ENCODE measurements at regions not wholly inside any gene's neighbourhood (a gene's known extent, or its start where the extent isn't known, plus 50 kb on each side); places are given as distances from the start of the nearest gene placed in this dataset.

DNA sequence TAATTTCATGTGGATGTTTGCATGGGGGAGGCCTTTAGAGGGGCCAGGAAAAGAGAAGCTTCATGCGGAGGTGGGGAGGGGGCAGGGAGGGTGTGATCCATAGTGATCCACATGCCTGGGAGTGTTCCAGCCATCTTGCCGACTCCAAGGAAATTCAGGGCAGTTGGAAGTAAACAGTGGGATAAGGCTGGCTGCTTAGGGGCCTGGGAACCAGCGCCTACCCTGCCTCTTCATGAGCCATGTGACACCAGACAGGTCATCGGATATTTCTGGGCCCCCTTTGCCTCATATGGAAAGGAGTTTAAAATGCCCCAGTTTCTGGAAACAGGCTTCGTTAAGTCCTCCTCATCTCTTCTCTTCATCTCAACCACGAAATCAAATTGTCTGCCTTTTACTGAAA, 983.2 kb downstream of the BCL11B start:
- DNase-seq (ENCODE audit: low spot score in 2 of 2) (no peak), ATAC-seq (replicated peaks; ENCODE audit: extremely low read depth, poor library complexity, severe bottlenecking) (no peak)
- no peaks in the 10 kb centered on the region for H3K9me3 Mint-ChIP-seq
- H3K4me1 Mint-ChIP-seq, result peaks cover 11% of the 10 kb centered on the region
- H3K27me3 Mint-ChIP-seq, result no peaks in the 10 kb centered on the region
- H3K36me3 Mint-ChIP-seq (ENCODE audit: insufficient read depth), result no peaks in the 10 kb centered on the region
- no peak overlapping the region for H3K4me3 Mint-ChIP-seq
- H3K27ac Mint-ChIP-seq (ENCODE audit: low read depth), result no peak overlapping the region

- peaks cover 5% of the 10 kb centered on the region for H3K4me1 Mint-ChIP-seq
- H3K36me3 Mint-ChIP-seq (ENCODE audit: insufficient read depth), result no peaks in the 10 kb centered on the region
- H3K4me3 Mint-ChIP-seq, result no peak overlapping the region
- H3K27ac Mint-ChIP-seq (ENCODE audit: low read depth), result no peak overlapping the region
- no peak for DNase-seq (ENCODE audit: low spot score in 2 of 2)
- H3K27me3 Mint-ChIP-seq, result no peaks in the 10 kb centered on the region
- no peak for ATAC-seq (replicated peaks; ENCODE audit: extremely low read depth, poor library complexity, severe bottlenecking)
- H3K9me3 Mint-ChIP-seq, result no peaks in the 10 kb centered on the region
Measured at GRCh38 chr14:98290596-98290995, 981.4 kb downstream of the BCL11B start.

DNA sequence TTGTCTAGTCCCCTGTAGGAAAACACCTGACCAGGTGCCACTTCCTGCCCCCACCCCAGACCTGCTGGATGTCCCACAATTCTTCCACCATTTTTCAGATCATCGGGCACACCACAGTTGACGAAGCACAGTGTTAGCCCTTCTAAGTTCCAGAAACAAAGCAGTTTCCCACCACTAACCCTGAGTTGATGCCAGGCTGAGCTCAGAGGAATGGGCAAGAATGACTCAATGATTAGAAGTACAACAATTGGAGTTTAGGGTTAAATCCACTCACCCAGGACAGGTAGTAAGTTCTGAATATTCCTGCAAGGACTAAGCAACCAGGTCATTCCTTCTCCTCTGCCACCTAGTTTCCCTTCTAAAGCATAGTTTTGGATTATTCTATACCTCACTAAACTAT, 979.8 kb downstream of the BCL11B start:
- DNase-seq (ENCODE audit: low spot score in 2 of 2), result no peak
- H3K9me3 Mint-ChIP-seq, result no peaks in the 10 kb centered on the region
- no peak for ATAC-seq (replicated peaks; ENCODE audit: extremely low read depth, poor library complexity, severe bottlenecking)
- H3K27ac Mint-ChIP-seq (ENCODE audit: low read depth), result no peak overlapping the region
- H3K36me3 Mint-ChIP-seq (ENCODE audit: insufficient read depth), result no peaks in the 10 kb centered on the region
- no peaks in the 10 kb centered on the region for H3K27me3 Mint-ChIP-seq
- no peak overlapping the region for H3K4me3 Mint-ChIP-seq
- peaks cover 5% of the 10 kb centered on the region for H3K4me1 Mint-ChIP-seq

GRCh38 chr14:98293576-98293975, 978.4 kb downstream of the BCL11B start:
- no peaks in the 10 kb centered on the region for H3K36me3 Mint-ChIP-seq (ENCODE audit: insufficient read depth)
- no peak overlapping the region for H3K4me3 Mint-ChIP-seq
- no peak overlapping the region for H3K27ac Mint-ChIP-seq (ENCODE audit: low read depth)
- H3K4me1 Mint-ChIP-seq, result peaks cover 5% of the 10 kb centered on the region
- no peaks in the 10 kb centered on the region for H3K27me3 Mint-ChIP-seq
- DNase-seq (ENCODE audit: low spot score in 2 of 2), result no peak
- no peak for ATAC-seq (replicated peaks; ENCODE audit: extremely low read depth, poor library complexity, severe bottlenecking)
- no peaks in the 10 kb centered on the region for H3K9me3 Mint-ChIP-seq

- ATAC-seq (replicated peaks; ENCODE audit: extremely low read depth, poor library complexity, severe bottlenecking), result no peak
- Mint-ChIP-seq H3K27ac (ENCODE audit: low read depth) (no peak overlapping the region), H3K4me1 (peaks cover 5% of the 10 kb centered on the region), H3K4me3 (no peak overlapping the region), H3K27me3 (no peaks in the 10 kb centered on the region), H3K9me3 (no peaks in the 10 kb centered on the region), H3K36me3 (ENCODE audit: insufficient read depth) (no peaks in the 10 kb centered on the region)
- no peak for DNase-seq (ENCODE audit: low spot score in 2 of 2)
Measured at GRCh38 chr14:98296895-98297294, 975.1 kb downstream of the BCL11B start.

DNA sequence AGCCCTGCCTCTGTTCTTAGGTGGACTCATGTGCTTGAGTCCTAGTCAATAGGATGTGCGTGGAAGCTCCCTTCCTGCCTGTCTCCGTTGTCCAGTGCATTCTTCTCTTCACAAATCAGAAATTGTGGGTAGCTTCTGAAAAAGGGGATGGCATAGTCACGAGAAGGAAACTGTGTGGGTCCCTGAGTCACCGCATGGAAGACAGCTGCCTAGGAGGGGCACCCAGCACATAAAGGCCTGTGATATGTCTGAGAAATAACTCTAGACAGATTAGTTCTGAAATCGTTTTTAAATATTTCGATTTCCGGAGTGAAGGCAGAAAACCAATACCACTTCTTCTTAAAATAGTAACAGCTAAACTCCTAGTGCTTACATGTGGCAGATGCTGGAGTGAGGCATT, 974.4 kb downstream of the BCL11B start:
- Mint-ChIP-seq H3K36me3 (ENCODE audit: insufficient read depth) (no peaks in the 10 kb centered on the region), H3K9me3 (no peaks in the 10 kb centered on the region), H3K4me1 (no peaks in the 10 kb centered on the region), H3K4me3 (no peak overlapping the region), H3K27ac (ENCODE audit: low read depth) (no peak overlapping the region), H3K27me3 (no peaks in the 10 kb centered on the region)
- ATAC-seq (replicated peaks; ENCODE audit: extremely low read depth, poor library complexity, severe bottlenecking) (no peak), DNase-seq (ENCODE audit: low spot score in 2 of 2) (no peak)

DNA sequence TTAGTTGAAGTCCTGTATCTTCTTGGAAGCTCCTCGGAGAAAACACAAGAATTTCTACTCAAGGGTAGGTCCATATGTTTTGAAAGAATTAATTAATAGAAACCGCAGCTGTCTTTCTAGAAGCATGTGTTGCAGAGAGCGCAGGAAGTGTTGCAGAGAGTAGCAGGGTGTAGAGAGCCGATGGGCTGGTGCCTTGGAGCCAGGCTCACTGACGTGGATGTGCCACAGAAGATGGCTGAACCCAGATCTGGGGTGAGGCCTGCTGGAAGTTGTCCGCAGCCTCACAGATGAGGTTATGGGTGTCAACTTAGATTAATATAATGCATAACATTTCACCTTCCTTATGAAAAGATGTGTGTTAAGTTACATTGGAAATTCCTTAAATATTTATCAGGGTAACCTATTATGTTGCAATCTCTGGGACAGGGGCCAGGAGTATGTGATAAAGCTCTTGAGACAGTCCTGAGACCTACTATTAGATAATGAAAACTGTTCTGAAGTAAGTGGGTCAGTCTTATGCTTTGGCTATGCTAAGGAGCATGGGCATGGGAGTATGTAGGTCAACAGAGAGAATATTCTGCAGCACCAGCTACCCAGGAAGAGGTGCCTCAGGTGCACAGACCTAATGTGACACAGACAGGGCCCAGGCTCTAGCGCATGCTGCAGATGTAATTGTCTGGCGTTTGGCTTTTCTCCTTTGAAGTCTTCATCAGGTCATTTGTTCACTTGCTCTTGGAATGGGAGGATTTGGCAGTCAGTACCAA, 973.3 kb downstream of the BCL11B start:
- no peak for DNase-seq (ENCODE audit: low spot score in 2 of 2)
- ATAC-seq (replicated peaks; ENCODE audit: extremely low read depth, poor library complexity, severe bottlenecking), result no peak
- Mint-ChIP-seq H3K4me3 (no peak overlapping the region), H3K27ac (ENCODE audit: low read depth) (no peak overlapping the region), H3K36me3 (ENCODE audit: insufficient read depth) (no peaks in the 10 kb centered on the region), H3K4me1 (no peaks in the 10 kb centered on the region), H3K27me3 (no peaks in the 10 kb centered on the region), H3K9me3 (no peaks in the 10 kb centered on the region)

DNA sequence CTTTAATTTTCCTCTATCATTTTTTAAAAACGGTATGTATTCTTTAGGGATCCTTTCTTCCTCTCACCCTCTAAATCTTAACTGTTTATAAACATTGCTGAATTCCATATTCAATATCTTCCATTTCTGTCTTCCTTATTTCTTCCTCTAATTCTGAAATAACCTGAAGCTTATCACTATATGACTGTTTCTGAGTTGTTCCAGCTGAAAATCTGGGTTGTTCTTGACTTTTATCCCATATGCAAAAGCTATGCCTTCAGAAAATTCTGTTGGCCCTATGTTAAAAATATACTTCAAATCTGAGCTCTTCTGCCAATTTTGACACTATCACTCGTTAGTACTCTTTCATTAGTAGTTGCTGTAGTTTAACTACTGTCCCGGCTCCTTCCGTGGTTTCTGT, 970.3 kb downstream of the BCL11B start:
- H3K36me3 Mint-ChIP-seq (ENCODE audit: insufficient read depth), result no peaks in the 10 kb centered on the region
- no peaks in the 10 kb centered on the region for H3K4me1 Mint-ChIP-seq

DNA sequence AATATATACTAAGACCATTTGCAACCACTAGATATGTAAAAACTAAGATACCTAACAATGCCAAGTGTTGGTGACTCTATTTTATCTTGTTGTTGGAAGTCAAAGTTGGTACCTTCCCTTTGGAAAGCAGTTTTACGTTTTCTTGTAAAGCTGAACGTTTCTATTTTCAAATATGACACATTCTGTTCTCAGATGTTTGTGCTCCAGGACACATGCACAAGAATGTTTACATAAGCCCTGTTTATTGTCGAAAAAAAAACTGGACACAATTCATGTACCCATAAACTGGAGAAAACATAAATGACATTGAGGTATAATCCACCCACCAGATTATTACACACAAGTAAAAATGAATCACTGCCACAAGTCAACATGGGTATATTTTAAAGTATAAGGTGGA, 967.4 kb downstream of the BCL11B start:
- DNase-seq (ENCODE audit: low spot score in 2 of 2) (no peak), ATAC-seq (replicated peaks; ENCODE audit: extremely low read depth, poor library complexity, severe bottlenecking) (no peak)
- Mint-ChIP-seq H3K4me1 (no peaks in the 10 kb centered on the region), H3K27me3 (no peaks in the 10 kb centered on the region), H3K4me3 (no peak overlapping the region), H3K36me3 (ENCODE audit: insufficient read depth) (no peaks in the 10 kb centered on the region), H3K27ac (ENCODE audit: low read depth) (no peak overlapping the region), H3K9me3 (no peaks in the 10 kb centered on the region)

More for the DNA sequence above, 970.3 kb downstream of the BCL11B start:
- no peak overlapping the region for H3K4me3 Mint-ChIP-seq
- DNase-seq (ENCODE audit: low spot score in 2 of 2) (no peak), ATAC-seq (replicated peaks; ENCODE audit: extremely low read depth, poor library complexity, severe bottlenecking) (no peak)
- no peaks in the 10 kb centered on the region for H3K9me3 Mint-ChIP-seq
- H3K27ac Mint-ChIP-seq (ENCODE audit: low read depth), result no peak overlapping the region
- H3K27me3 Mint-ChIP-seq, result no peaks in the 10 kb centered on the region

DNA sequence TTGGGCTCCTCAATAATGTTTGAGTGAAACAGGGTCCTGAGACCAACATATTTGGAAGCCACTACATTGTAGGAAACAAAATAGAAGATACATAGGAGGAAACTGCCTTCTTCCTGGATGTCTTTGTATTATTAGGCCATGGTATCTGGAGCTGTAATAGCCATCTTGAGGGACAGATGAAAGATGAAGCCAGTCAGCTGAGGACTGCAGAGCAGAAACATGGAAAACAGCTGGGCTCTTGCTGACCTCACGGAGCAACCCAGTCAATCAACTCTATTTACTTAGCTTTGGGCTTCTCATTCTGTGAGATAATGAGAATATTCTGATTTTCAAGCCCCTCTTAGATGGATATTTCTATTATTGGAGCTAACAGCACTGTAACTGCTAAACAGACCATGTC, 962.4 kb downstream of the BCL11B start:
- no peaks in the 10 kb centered on the region for H3K36me3 Mint-ChIP-seq (ENCODE audit: insufficient read depth)
- H3K9me3 Mint-ChIP-seq, result no peaks in the 10 kb centered on the region
- ATAC-seq (replicated peaks; ENCODE audit: extremely low read depth, poor library complexity, severe bottlenecking) (no peak), DNase-seq (ENCODE audit: low spot score in 2 of 2) (no peak)
- H3K4me3 Mint-ChIP-seq, result no peak overlapping the region
- no peak overlapping the region for H3K27ac Mint-ChIP-seq (ENCODE audit: low read depth)
- H3K27me3 Mint-ChIP-seq, result no peaks in the 10 kb centered on the region
- no peaks in the 10 kb centered on the region for H3K4me1 Mint-ChIP-seq

GRCh38 chr14:98312006-98312405, 960.0 kb downstream of the BCL11B start:
- no peaks in the 10 kb centered on the region for H3K27me3 Mint-ChIP-seq
- no peaks in the 10 kb centered on the region for H3K36me3 Mint-ChIP-seq (ENCODE audit: insufficient read depth)
- H3K4me3 Mint-ChIP-seq, result no peak overlapping the region
- no peak overlapping the region for H3K27ac Mint-ChIP-seq (ENCODE audit: low read depth)
- H3K9me3 Mint-ChIP-seq, result no peaks in the 10 kb centered on the region
- H3K4me1 Mint-ChIP-seq, result no peaks in the 10 kb centered on the region
- DNase-seq (ENCODE audit: low spot score in 2 of 2), result no peak
- no peak for ATAC-seq (replicated peaks; ENCODE audit: extremely low read depth, poor library complexity, severe bottlenecking)

DNA sequence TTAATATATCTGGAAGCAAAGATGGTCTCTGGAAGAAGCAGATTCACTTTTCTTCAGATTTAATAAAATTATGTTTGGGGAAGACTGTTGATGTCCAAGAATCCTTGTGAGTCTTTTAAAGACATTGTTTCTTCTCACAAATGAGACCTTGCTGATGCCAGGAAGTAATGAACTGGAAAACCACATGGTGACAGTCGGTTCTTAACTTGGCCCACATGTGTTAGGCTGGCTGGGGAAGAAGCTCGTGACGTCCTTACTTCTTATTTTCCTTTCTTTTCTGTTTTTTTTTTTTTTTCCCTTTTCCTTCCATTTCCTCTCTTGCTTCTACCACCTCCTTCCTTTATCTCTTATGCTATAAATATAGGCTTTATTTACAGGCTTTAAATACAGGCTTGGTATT, 950.2 kb downstream of the BCL11B start:
- Mint-ChIP-seq H3K27me3 (no peaks in the 10 kb centered on the region), H3K9me3 (peaks cover 4% of the 10 kb centered on the region), H3K36me3 (ENCODE audit: insufficient read depth) (no peaks in the 10 kb centered on the region), H3K27ac (ENCODE audit: low read depth) (no peak overlapping the region), H3K4me1 (peaks cover 17% of the 10 kb centered on the region), H3K4me3 (no peak overlapping the region)
- no peak for DNase-seq (ENCODE audit: low spot score in 2 of 2)
- ATAC-seq (replicated peaks; ENCODE audit: extremely low read depth, poor library complexity, severe bottlenecking), result no peak

DNA sequence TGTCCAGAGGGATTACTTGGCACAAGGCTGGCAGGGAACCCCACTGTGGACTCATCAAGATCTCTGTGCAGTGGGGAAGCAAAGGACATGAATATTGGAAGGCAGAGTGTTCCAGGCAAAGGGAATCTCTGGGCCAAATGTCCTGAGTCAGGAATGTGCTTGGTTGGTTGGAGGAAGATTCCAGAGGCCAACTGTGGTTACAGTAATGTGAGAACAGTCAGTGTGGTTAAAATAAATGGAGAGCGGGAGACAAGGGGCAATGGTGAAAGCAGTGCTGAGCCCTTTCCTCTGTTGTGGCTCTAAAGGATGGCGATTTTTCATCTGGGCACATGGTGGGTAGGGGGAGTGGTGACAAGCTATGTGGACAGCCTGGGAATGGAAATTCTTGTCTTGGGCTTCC, 948.2 kb downstream of the BCL11B start:
- no peak overlapping the region for H3K27ac Mint-ChIP-seq (ENCODE audit: low read depth)
- H3K4me3 Mint-ChIP-seq, result no peak overlapping the region
- H3K4me1 Mint-ChIP-seq, result peaks cover 17% of the 10 kb centered on the region
- ATAC-seq (replicated peaks; ENCODE audit: extremely low read depth, poor library complexity, severe bottlenecking), result no peak
- H3K27me3 Mint-ChIP-seq, result no peaks in the 10 kb centered on the region
- H3K9me3 Mint-ChIP-seq, result peaks cover 4% of the 10 kb centered on the region
- H3K36me3 Mint-ChIP-seq (ENCODE audit: insufficient read depth), result no peaks in the 10 kb centered on the region
- DNase-seq (ENCODE audit: low spot score in 2 of 2), result no peak

Measured in central memory CD8-positive, alpha-beta T cell (primary cell).